ENCODE measurements at regions not wholly inside any gene's neighbourhood (a gene's known extent, or its start where the extent isn't known, plus 50 kb on each side); places are given as distances from the start of the nearest gene placed in this dataset.

- no peaks in the 10 kb centered on the region for H3K23me2 ChIP-seq (ENCODE audit: insufficient read length, low read depth, low read length, poor library complexity, severe bottlenecking)
- no peaks in the 10 kb centered on the region for H4K20me1 ChIP-seq (ENCODE audit: control insufficient read depth, insufficient read depth, insufficient read length)
- H3K14ac ChIP-seq (ENCODE audit: insufficient read depth, low read length), result no peak overlapping the region
- no peak overlapping the region for H4K8ac ChIP-seq (replicated peaks; ENCODE audit: insufficient read length, low read depth, low read length)
- peak overlapping the region; percentile 11 for H3K18ac ChIP-seq (ENCODE audit: insufficient read length, low read depth, low read length)
- H4K5ac ChIP-seq (ENCODE audit: insufficient read length, low read depth, low read length), result no peak overlapping the region
- TF ChIP-seq CTCF (conservative IDR thresholded peaks at IDR 0.05), result no peak
- no peak overlapping the region for H3K4me2 ChIP-seq (ENCODE audit: insufficient read depth, insufficient read length, low read length)
- no peak overlapping the region for H2BK15ac ChIP-seq (ENCODE audit: low read depth, low read length)
- no peak overlapping the region for H2BK20ac ChIP-seq (ENCODE audit: low read depth, low read length, poor library complexity, severe bottlenecking)
- no peak overlapping the region for H3K4me3 Mint-ChIP-seq
- H2BK12ac ChIP-seq (ENCODE audit: insufficient read length, low read depth, low read length), result no peak overlapping the region
- no peaks in the 10 kb centered on the region for H3K9me3 ChIP-seq (ENCODE audit: control insufficient read depth, low read depth, low read length)
- no peak overlapping the region for H2BK120ac ChIP-seq (ENCODE audit: low read depth, low read length, poor library complexity, severe bottlenecking)
- H3K56ac ChIP-seq (ENCODE audit: insufficient read length, low read depth, low read length), result no peak overlapping the region
- no peaks in the 10 kb centered on the region for H3K79me1 ChIP-seq (ENCODE audit: insufficient read depth, low read depth, low read length, poor library complexity, severe bottlenecking)
- H3K27me3 ChIP-seq (ENCODE audit: insufficient read depth, low read length), result no peaks in the 10 kb centered on the region
- H3K23ac ChIP-seq (ENCODE audit: insufficient read length, low read depth, low read length), result no peak overlapping the region
- no peak overlapping the region for H3K27ac ChIP-seq (ENCODE audit: insufficient read length, low read depth, low read length)
- no peak overlapping the region for H3K4ac ChIP-seq (ENCODE audit: low read depth, low read length)
- peak; percentile 41 for DNase-seq
- H3K36me3 Mint-ChIP-seq (ENCODE audit: insufficient read depth in 1 of 3, low read depth in 3 of 3), result no peaks in the 10 kb centered on the region
- H2BK5ac ChIP-seq (ENCODE audit: insufficient read length, low read length), result no peak overlapping the region
- H3K4me1 Mint-ChIP-seq, result peaks cover 32 to 36% of the 10 kb centered on the region in 2 experiments
- no peak overlapping the region for H3T11ph ChIP-seq (ENCODE audit: low read length)
- WGBS (ENCODE audit: extremely low coverage, insufficient read length, low lambda C conversion rate), result no CpG with 5 or more reads among the region's 10 CpGs
- no peaks in the 10 kb centered on the region for H3K79me2 ChIP-seq (ENCODE audit: insufficient read depth, low read length)
- no peak overlapping the region for H3K9ac ChIP-seq (ENCODE audit: extremely low read depth, insufficient read length, low read length)
- H2AK5ac ChIP-seq (ENCODE audit: insufficient read length, low read length), result no peak overlapping the region
- no peak overlapping the region for H4K91ac ChIP-seq (ENCODE audit: insufficient read length, low read depth, low read length)
- no peaks in the 10 kb centered on the region for H3K9me3 Mint-ChIP-seq
- peaks cover 3% of the 10 kb centered on the region for H3K27me3 Mint-ChIP-seq (ENCODE audit: low read depth)
- H3K27ac Mint-ChIP-seq, result peak overlapping the region in 1 of 3 experiments; percentile 7; a peak in 2 of 7 replicates
- no peaks in the 10 kb centered on the region; the same call in 1 of the 2 replicates for H3K4me1 ChIP-seq (ENCODE audit: insufficient read depth, low read length)
- H2AFZ ChIP-seq (ENCODE audit: low read length), result no peak overlapping the region
Measured at GRCh38 chr1:37267111-37267835, 207.1 kb upstream of the ZC3H12A start.

Measured in H9 (cell line).